SK-N-MC (cell line): ENCODE measurements at regions not wholly inside any gene's neighbourhood (a gene's known extent, or its start where the extent isn't known, plus 50 kb on each side); places are given as distances from the start of the nearest gene placed in this dataset.

Source experiments
- EZH2 ChIP-seq: fragments of 200-600 bp; sonication (generic); IDR thresholded peaks from one replicate; pipeline ENCODE4 v1.6.1; 2017; ENCODE audit warnings: antibody characterized with exemption
- POLR2AphosphoS5 ChIP-seq: IDR thresholded peaks from 2 replicates; pipeline ENCODE4 v1.6.1; 2012; ENCODE audit warnings: mild to moderate bottlenecking, low read depth, low read length, borderline replicate concordance

DNA sequence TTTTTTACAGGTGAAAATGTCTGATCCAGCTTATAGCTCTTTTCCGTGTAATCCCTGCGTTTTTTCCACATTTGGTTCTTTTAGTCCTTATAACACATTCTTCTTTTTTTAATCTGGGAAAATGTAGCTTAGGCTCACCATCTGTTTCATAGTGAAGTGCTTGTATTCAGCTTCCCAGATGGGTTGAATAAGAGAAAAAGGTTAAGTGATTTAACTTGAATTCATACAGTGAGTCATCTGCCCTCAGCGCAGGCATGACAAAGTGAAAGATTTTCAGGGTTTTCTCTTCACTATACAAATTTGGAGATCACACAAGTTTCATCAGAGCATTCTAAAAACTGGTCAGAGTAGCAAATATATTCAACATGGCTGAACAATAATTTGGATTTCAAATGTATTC, 224.8 kb downstream of the SPRY2 start:
- TF ChIP-seq POLR2AphosphoS5 = no peak
- no peak for TF ChIP-seq EZH2
